Body of pancreas (tissue), 4 donors: ENCODE measurements at regions not wholly inside any gene's neighbourhood (a gene's known extent, or its start where the extent isn't known, plus 50 kb on each side); places are given as distances from the start of the nearest gene placed in this dataset.

Experiments used
- ATAC-seq: fragments of 150-250 bp; one replicate; pipeline ENCODE4 v1.9.1; 2016
- DNase-seq, 4 donors: peaks; one replicate each; pipeline ENCODE4 v3.0.0-alpha.2; 2019
- H3K27ac ChIP-seq, 4 donors: fragments of 200-600 bp; sonication (generic); 1 replicate in 3 of 4; 2 replicates in 1 of 4; pipeline versions ENCODE4 v1.5.1 to v1.6.1; 2016 to 2019; ENCODE audit warnings: mild to moderate bottlenecking in 1 of 4, mixed read lengths in 1 of 4, moderate library complexity in 1 of 4
- H3K27me3 ChIP-seq, 2 donors: fragments of 200-600 bp; sonication (generic); one replicate each; pipeline ENCODE4 v1.6.0; 2016; ENCODE audit warnings: mild to moderate bottlenecking in 1 of 2
- H3K36me3 ChIP-seq, 2 donors: fragments of 200-600 bp; sonication (generic); replicated peaks in 1 of 2; 2 replicates each; pipeline ENCODE4 v1.5.1; 2016; ENCODE audit warnings: low read depth in 2 of 2; ENCODE audit not compliant: insufficient read depth in 1 of 2
- H3K4me1 ChIP-seq: fragments of 200-600 bp; sonication (generic); one replicate; pipeline ENCODE4 v1.6.0; 2016
- H3K4me3 ChIP-seq, 2 donors: fragments of 200-600 bp; sonication (generic); 1 replicate in 1 of 2; 2 replicates in 1 of 2; pipeline ENCODE4 v1.5.1; 2016 to 2019
- H3K9me3 ChIP-seq, 3 donors: fragments of 200-600 bp; sonication (generic); 1 replicate in 2 of 3; 2 replicates in 1 of 3; pipeline ENCODE4 v1.5.1; 2016
- CTCF ChIP-seq, 7 experiments: fragments of 450-650 bp in 4 of 7; fragments of 200-600 bp in 3 of 7; sonication (generic) in 3 of 7; IDR thresholded peaks; one replicate each; pipeline ENCODE4 v1.5.1; 2016 to 2019; ENCODE audit warnings: antibody characterized with exemption in 7 of 7
- POLR2A ChIP-seq, 3 donors: fragments of 450-650 bp; IDR thresholded peaks; one replicate each; pipeline ENCODE4 v1.6.1; 2016; ENCODE audit warnings: antibody characterized with exemption in 3 of 3, mild to moderate bottlenecking in 2 of 3
- WGBS, 2 donors: methylation state at CpG; one replicate each; pipeline ENCODE4 v1.1.5; 2017; 5-methylcytosine and 5-hydroxymethylcytosine counted together
- intact Hi-C: fragments of 100-400 bp; cut with DNase I; formaldehyde crosslinking; loops from one replicate; pipeline ENCODE4 v1.15.1; 2023

- TF ChIP-seq POLR2A (IDR thresholded peaks at IDR 0.05) (no peak), CTCF (IDR thresholded peaks at IDR 0.05) (no peak)
- DNase-seq (no peak), ATAC-seq (no peak)
- 89 to 91% methylated on average over 16 to 27 of the region's 29 CpGs for WGBS, 2 donors
- H3K36me3 ChIP-seq, result no peaks in the 10 kb centered on the region
- no peak overlapping the region for H3K4me3 ChIP-seq
- no peaks in the 10 kb centered on the region for H3K4me1 ChIP-seq
- no peaks in the 10 kb centered on the region for H3K9me3 ChIP-seq
- intact Hi-C loops, result no loop called here
- H3K27ac ChIP-seq, result no peak overlapping the region
- H3K27me3 ChIP-seq, result no peaks in the 10 kb centered on the region
Observed at GRCh38 chr11:70678931-70679900, 280.9 kb downstream of the CTTN start.

DNA sequence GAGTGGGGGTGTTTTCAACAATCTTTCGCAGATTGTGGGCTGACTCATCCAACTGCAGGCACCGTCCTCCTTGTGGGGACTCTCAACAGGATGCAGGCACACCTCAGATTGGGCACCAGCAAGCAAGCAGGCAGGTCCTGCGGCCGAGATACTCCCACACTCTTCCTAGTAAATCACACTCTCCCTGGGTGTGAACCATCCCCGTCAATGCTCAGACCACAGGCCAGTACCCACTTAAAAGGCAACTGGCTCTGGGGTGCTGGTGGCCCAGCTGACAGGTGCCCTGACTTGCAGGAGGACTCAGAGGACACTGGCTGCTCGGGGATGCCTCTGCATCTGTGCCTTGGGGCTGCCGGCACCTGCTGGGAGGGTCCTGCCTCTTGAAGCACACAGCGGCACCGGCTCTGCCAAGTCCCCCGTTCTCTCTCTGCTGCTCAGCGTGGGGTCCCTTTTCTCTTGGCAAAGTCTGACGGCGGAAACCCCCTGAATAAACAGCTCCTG lies 282.5 kb downstream of the CTTN start:
- no peak for DNase-seq
- H3K9me3 ChIP-seq, result no peaks in the 10 kb centered on the region
- no peaks in the 10 kb centered on the region for H3K36me3 ChIP-seq
- TF ChIP-seq CTCF (IDR thresholded peaks at IDR 0.05) (no peak), POLR2A (IDR thresholded peaks at IDR 0.05) (no peak)
- H3K4me1 ChIP-seq, result no peaks in the 10 kb centered on the region
- no peak for ATAC-seq
- intact Hi-C loops, result no loop called here
- H3K27me3 ChIP-seq, result no peaks in the 10 kb centered on the region
- no peak overlapping the region for H3K27ac ChIP-seq
- whole genome bisulfite sequencing, 2 donors, result 84 to 87% methylated on average over 13 of the region's 13 CpGs
- no peak overlapping the region for H3K4me3 ChIP-seq

DNA sequence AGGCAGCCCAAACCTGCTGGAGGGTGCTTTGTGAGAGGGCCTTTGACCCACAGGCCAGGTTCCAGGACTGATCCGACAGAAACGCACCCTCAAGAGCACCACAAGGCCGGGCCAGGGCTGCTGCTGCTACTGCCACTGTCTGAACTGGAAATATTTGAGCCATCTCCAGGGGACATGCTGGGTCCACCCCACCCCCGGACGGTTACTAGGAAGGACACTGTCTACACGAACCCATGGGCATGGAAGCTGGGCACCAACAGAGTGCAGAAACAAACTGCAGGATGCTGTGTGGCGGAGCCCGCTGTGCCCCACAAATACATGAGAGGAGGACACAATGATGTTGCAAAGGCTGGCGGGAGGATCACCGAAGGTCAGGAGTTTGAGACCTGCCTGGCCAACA lies 283.7 kb downstream of the CTTN start:
- DNase-seq, result no peak

GRCh38 chr11:70682760-70683159 lies 284.4 kb downstream of the CTTN start:
- 87 to 90% methylated on average over 12 of the region's 12 CpGs for WGBS, 2 donors
- Histone ChIP-seq H3K36me3 (no peaks in the 10 kb centered on the region), H3K27ac (no peak overlapping the region), H3K9me3 (no peaks in the 10 kb centered on the region), H3K27me3 (no peaks in the 10 kb centered on the region), H3K4me3 (no peak overlapping the region), H3K4me1 (peaks cover 1% of the 10 kb centered on the region)
- ATAC-seq (no peak), DNase-seq (no peak)
- TF ChIP-seq POLR2A (IDR thresholded peaks at IDR 0.05), result no peak
- TF ChIP-seq CTCF (IDR thresholded peaks at IDR 0.05), result no peak
- intact Hi-C loops, result no loop called here

More for the DNA sequence above, 283.7 kb downstream of the CTTN start:
- Histone ChIP-seq H3K27me3 (no peaks in the 10 kb centered on the region), H3K36me3 (no peaks in the 10 kb centered on the region), H3K9me3 (no peaks in the 10 kb centered on the region), H3K27ac (no peak overlapping the region), H3K4me1 (no peaks in the 10 kb centered on the region), H3K4me3 (no peak overlapping the region)
- no peak for ATAC-seq
- 83 to 86% methylated on average over 9 to 10 of the region's 10 CpGs for WGBS, 2 donors
- intact Hi-C loops, result no loop called here
- TF ChIP-seq CTCF (IDR thresholded peaks at IDR 0.05), result no peak
